CD4-positive, alpha-beta T cell treated with Interleukin-12 subunit alpha and Interleukin-12 subunit beta, for 1 hour (primary cell): ENCODE measurements at regions not wholly inside any gene's neighbourhood (a gene's known extent, or its start where the extent isn't known, plus 50 kb on each side); places are given as distances from the start of the nearest gene placed in this dataset.

Experiments used
- DNase-seq: peaks from one replicate; pipeline ENCODE4 v3.0.0-alpha.2; 2020

- DNase-seq = no peak
Observed at GRCh38 chr3:168570404-168571155, 474.9 kb upstream of the GOLIM4 start.

DNA sequence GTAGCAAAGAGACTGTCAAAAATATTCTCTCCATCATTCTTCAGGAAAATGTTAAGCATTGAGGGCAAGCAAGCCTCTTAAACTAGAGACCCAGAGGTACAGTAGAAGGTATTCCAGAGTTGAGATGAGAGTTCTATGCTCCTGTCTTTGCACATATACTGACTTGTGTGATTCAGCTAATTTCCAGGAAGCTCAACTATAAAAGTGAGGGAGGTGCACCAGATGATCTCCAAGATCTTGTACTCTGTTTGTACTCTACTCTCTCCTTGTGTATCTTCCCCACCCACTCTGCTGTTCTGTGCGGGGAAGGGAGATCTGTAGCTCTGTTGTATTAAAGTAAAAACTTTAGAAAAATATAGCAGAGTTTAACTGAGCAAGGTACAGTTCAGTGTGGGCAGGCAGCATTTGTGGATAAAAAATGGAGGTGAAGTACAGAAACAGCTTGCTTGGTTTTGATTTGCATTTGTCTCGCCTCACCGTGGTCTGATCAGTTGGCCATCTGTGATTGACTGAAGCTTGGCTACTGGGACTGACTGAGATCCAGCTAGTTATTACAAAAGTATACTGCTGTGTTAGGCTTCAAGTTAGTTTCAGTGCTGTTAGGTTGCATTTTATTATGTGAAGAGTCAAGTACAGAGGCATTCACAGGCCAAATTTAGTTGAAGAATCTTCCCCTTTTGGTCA lies 463.1 kb upstream of the GOLIM4 start:
- DNase-seq = no peak

GRCh38 chr3:168552251-168552650 lies 456.5 kb upstream of the GOLIM4 start:
- DNase-seq = no peak

DNA sequence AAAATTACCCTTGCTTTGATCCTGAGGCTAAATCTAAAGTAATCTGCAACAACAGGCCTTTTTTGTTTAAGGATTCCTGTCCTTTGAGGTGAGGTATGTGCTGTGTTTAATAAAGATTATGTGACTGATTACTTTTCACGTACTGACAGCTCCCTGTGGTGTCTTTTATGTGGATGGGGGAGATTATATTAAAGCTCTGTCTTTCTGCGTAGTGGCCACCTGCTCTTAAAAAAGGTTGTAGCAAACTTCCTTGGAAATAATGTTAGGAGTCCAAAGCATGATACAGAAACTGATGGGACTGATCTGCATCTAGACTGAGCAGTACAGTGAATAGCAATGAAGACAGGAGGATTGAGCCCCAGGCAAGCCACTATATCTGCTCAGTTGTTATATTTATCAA lies 453.0 kb upstream of the GOLIM4 start:
- no peak for DNase-seq

DNA sequence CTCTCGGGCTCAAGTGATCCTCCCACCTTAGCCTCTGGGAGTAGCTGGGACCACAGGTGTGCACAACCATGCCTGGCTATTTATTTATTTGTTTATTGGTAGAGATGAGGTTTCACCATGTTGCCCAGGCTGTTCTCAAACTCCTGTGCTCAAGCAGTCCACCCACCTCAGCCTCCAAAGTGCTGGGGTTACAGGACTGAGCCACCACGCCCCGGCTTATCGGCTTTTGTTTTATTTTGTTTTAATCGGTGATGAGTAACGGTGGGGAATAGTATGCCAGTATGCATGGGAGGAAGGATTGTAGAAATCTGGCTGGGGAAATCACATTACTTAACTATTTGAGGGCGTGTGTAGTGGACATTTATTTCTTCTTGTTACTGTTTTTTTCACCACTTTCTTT lies 451.0 kb upstream of the GOLIM4 start:
- no peak for DNase-seq

DNA sequence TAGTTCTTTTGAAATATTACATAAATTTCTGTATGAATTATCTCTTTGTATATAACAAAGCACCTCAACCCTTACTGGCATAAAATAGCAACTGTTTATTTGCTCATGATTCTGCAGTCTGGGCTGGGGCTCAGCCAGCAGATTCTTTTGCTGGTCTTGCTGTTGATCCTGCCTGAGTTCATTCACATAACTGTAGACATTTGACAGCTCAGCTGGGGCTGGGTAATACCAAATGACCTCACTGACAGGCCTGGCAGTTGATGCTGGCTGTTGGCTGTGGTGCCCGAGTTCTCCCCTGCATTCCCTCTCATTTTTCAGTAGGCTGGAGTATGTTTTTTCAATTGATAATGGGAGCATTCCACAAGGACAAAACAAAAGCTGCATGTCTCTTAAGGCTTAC lies 449.9 kb upstream of the GOLIM4 start:
- DNase-seq = no peak

DNA sequence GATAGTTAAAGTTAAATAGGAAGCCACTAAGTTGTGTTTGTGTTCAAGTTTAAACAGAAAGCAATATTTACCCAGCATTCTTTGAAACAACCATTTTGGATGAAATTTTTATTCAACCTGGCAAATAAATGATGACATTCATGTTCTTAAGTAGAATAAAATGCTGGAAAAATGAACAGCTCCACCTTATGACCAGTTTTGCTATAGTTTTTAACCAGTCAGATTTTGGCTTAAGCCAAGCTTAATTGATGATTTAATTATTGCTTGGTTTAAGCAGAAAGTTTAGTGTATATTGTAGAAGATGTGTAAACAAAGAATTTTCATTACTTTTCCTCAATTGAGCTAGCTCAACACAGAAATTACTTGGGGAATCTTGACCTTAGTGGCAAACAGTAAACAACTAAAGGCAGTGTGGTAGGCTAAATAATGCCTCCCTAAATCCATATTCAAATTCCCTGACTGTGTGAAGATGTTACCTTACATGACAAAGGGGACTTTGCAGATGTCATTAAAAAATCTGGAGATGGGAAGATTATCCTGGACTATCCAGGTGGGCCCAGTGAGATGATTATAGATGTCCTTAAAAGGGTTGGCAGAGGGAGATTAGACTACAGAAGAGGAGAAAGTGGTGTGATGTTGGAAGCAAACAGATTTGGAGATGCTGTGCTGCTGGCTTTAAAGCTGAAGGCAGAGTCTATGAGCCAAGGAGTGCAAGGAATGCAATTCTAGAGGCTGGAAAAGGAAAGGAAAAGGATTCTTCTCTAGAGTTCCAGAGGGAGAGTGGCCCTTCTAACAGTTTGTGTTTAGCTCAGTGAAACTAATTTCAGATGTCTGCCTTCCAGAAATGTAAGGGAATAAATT lies 448.6 kb upstream of the GOLIM4 start:
- DNase-seq = no peak

DNA sequence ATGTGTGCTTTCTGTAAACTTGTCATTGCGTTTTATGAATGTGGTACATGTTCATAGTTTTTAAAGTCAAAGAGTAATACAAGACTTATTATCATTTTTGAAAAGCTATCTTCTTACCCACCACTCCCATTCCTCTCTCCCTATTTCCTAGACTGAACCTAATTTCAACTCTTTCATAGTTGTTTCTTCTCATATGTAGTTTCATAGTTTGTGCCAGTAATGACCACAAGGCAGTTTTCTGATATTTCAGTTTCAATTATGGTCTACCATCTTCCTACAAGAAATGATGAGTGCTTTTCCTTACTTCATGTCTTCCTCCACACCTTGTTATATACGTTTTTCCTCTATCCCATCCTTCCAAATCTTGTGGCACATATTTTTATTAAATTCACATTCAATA lies 445.0 kb upstream of the GOLIM4 start:
- DNase-seq = no peak

DNA sequence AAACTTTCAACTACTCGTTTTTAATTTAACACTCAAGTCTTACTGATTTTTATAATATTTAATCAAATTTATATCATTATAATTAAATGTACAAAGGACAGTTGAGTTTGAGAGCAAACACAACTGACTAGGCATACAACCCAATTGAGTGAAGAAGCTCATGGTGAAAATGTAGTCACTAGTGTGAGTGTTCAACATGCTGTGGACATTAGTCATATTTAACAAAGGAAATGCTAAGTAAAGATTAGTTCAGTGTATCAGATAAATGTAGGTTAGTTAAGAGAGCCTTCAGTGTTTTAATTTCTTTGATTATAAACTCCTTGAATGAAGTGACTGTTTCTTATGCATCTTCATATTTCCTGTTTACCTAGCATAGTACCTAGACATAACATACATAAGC lies 444.2 kb upstream of the GOLIM4 start:
- DNase-seq = no peak

DNA sequence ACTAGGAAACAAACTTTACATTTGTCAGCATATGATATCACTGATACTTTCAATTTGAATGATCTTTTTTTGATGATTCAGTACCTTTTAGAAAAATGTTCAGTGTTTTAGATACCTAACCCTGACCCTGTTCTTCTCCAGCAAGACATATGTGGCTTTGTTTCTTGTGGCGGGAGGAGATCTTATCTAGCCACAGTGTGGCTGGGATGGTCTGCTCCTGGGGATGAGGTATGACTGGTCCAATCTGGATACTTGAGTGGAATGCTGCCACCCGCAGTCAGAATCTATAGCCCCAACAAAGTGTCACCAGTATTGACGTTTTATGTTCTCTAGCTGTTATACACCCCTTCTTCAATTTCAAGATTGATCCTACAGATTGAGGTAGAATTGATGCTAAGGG lies 439.0 kb upstream of the GOLIM4 start:
- no peak for DNase-seq

DNA sequence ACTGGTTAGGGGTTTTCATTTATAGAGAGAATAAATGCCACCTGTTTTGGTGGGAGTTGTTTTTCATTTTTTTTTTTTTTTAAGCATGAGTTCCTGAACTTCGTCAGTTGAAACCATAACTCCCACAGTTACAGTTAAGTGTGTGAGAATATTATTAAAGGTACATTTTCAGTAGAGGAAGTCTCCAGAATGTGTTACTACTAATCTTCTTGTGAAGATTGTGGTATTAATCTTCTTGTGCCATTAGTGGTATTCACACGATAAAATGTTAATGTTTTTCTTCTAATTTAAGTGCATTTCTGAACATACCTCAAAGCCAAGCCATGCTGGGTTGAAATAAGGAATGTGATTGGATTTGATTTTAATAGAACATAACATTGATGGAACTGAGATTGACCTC lies 437.9 kb upstream of the GOLIM4 start:
- DNase-seq = no peak

- no peak for DNase-seq
Observed at GRCh38 chr3:168532135-168532534, 436.4 kb upstream of the GOLIM4 start.

- DNase-seq = no peak
Observed at GRCh38 chr3:168531116-168531515, 435.4 kb upstream of the GOLIM4 start.

DNA sequence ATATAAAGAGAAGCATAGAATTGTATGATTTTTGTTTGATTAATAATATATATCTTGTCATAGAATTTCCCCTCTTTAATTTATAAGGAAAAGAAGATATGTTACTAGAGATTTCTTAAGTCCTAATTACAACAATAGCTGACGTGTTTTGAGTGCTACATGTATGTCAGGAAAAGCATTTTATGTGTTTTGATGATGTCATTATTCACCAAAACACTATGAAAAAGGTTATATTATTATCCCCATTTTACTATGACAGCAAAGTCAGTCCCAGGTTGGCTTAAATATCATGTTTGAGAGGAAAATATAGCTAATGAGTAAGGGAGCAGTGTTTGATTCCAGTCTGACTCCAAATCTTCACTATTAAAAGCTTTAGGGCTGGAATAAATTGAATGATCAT lies 428.4 kb upstream of the GOLIM4 start:
- DNase-seq = no peak

- no peak for DNase-seq
Observed at GRCh38 chr3:168517249-168518071, 421.7 kb upstream of the GOLIM4 start.

DNA sequence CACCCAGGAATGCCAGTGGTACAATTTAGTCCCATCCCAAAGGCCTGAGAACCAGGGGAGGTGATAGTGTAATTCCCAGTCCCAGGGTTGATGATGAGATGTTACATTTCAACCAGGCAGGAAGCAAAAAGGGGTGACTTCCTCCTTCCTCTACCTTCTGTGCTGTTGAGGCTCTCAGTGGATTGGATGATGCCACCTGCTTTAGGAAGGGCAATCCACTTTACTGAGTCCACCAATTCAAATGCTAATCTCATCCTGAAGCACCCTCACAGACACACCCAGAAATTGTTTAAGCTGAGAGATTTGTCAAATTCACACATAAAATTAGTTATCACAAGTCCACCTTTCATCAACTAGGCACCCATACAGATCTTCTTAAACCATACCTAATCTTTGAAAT lies 418.5 kb upstream of the GOLIM4 start:
- DNase-seq = no peak

DNA sequence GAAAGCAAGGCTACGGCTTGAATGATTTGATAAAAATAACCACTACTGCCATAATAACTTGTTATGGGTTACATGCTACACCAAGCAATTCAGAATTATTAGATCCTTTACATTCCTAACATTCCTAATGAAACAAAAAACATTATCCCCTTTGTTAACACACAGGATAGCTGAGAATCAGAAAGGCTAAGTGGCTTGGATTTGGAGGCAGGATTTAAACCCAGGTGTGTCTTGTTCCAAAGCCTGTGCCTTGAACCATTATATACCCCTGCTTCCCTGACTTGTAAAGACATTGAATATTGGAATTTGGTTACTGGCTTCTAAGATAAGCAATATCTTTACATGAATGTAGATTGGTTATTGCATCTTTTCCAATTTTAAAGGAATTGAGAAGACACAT lies 417.1 kb upstream of the GOLIM4 start:
- no peak for DNase-seq

DNA sequence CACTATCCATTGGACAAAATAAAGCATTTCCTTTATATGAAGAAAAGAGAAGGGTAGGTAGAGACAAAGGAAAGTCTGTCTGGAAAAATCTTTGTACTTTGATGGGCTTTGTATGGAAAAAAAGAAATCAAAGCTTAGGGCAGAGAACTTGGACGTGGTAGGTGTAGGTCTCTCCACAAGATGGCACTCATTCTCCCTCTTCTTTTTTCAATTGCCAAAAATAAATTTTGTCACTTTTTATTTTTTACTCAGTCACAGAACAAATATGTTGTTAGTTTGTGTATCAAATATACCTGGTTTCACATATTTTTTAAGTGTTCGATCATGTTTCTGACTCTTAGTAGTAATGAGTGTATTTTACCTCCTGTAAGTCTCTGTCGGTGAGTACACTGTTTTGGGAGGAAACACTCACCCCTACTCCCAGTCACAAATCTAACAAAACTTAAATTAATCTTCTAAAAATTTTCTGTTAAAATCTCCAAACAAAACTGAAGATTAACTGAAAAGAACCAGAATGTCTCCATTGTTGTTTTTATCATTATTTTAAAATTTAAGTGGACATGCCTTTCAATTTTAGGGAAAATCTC lies 415.8 kb upstream of the GOLIM4 start:
- DNase-seq = no peak

DNA sequence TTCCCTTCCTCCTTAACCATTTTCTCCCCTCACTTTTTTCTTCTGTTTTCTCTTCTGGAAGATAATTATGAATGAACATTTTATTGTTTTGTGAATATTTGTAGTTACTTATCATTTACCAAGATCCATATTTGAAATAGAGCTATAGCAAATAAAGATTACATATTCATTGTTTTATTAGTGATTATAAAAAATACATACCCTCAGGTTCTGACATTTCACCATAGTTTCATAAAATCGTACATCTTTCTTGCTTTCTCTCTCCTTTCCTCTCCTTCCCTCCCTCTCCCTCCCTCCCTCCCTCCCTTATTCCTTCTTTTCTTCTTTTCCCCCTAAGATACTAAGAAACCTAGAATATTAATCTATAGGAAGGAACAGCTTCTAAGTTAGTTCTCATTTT lies 410.9 kb upstream of the GOLIM4 start:
- DNase-seq = no peak

DNA sequence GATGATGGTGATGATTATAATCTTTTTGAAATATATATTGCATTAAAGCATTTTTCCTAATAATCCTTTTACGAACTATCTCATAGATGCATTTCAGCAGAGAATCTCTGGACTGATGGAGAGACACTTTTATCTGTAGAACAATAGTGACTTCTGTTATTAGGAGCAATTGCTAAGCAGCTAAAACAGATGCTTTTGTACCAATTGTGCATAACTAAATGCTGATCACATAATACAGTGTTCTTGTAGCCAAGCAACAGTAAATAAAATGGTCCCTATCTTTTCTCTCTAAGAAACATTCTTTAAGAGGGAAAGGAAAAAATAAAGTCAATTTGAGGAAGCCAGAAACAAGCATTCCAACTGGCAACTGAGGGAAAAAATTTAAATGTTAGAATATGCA lies 405.8 kb upstream of the GOLIM4 start:
- no peak for DNase-seq

DNA sequence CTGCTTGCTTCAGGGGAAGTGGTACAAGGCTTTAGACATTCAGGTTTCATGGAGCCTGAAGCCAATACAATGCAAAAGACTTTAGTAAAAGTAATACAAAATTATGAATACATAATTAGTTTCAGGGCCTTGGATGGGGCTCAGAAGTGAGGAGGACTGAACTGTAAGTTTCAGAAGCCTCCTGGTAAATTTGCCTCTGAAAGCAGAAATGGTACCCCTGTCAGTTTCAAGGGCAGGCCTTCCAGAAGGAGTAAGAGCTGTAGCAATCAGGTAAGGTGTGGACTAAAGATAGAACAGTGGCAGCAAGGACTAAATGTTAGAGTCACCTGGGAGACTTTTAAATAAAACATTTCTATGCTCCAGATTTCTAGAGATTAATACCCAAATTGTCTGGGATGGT lies 402.5 kb upstream of the GOLIM4 start:
- DNase-seq = no peak

DNA sequence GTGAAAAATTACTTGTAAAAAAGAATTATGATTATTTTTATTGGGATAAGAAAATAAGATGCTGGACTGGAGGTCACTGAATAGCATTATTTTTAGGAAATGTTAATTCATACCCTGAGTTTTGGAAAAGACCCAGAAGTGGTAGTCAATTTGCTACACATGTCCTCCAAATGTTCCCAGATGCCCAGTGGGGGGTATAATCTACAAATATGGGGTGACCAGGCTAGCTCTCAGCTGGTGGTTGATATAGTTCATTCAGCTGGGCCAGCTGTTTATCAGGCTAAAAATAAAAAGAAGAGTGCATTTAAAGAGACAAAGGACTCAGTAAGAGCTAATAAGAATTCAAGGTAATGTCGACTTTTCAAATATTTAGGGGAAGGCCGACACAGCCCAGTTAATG lies 402.0 kb upstream of the GOLIM4 start:
- DNase-seq = no peak

GRCh38 chr3:168497183-168497582 lies 401.5 kb upstream of the GOLIM4 start:
- no peak for DNase-seq
